Heart left ventricle (tissue), 16 donors: ENCODE measurements at regions not wholly inside any gene's neighbourhood (a gene's known extent, or its start where the extent isn't known, plus 50 kb on each side); places are given as distances from the start of the nearest gene placed in this dataset.
"Not testable (repeated sequence)": the region's sequence is repeated elsewhere in the genome, so short reads cannot be mapped to it uniquely, and the experiment has no call there.

ENCODE experiments used
- ATAC-seq, 4 donors: fragments of 200-7000 bp; cut with Tn5 transposase; one replicate each; pipeline ENCODE4 v1.9.1; 2020 to 2022; ENCODE audit warnings: moderate library complexity in 4 of 4, mild to moderate bottlenecking in 3 of 4, moderate number of reproducible peaks in 1 of 4
- DNase-seq, 5 donors: peaks; one replicate each; pipeline ENCODE4 v3.0.0-alpha.2; 2020
- H3K27ac ChIP-seq, 12 donors: fragments of 200-600 bp; sonication (generic) in 4 of 12; one replicate each; pipeline versions ENCODE4 v1.5.0 to v1.8.0; 2016 to 2022; ENCODE audit warnings: mild to moderate bottlenecking in 2 of 12
- H3K27me3 ChIP-seq, 9 donors: fragments of 200-600 bp; sonication (generic) in 2 of 9; one replicate each; pipeline versions ENCODE4 v1.5.1 to v1.8.0; 2016 to 2022; ENCODE audit warnings: mild to moderate bottlenecking in 3 of 9
- H3K36me3 ChIP-seq, 9 donors: fragments of 200-600 bp; sonication (generic) in 2 of 9; one replicate each; pipeline versions ENCODE4 v1.5.0 to v1.8.0; 2018 to 2022; ENCODE audit warnings: mild to moderate bottlenecking in 2 of 9
- H3K4me1 ChIP-seq, 12 donors: fragments of 200-600 bp; sonication (generic) in 4 of 12; one replicate each; pipeline versions ENCODE4 v1.5.0 to v1.8.0; 2016 to 2022; ENCODE audit warnings: mild to moderate bottlenecking in 3 of 12
- H3K4me3 ChIP-seq, 12 donors: fragments of 200-600 bp; sonication (generic) in 4 of 12; one replicate each; pipeline versions ENCODE4 v1.5.0 to v1.8.0; 2017 to 2022; ENCODE audit warnings: mild to moderate bottlenecking in 9 of 12, moderate library complexity in 4 of 12
- H3K9me3 ChIP-seq, 12 donors: fragments of 200-600 bp; sonication (generic) in 4 of 12; one replicate each; pipeline versions ENCODE4 v1.5.0 to v1.8.0; 2016 to 2022; ENCODE audit warnings: mild to moderate bottlenecking in 1 of 12
- POLR2A ChIP-seq, 2 donors: fragments of 450-650 bp; IDR thresholded peaks; one replicate each; pipeline ENCODE4 v1.6.1; 2017; ENCODE audit warnings: antibody characterized with exemption in 2 of 2, mild to moderate bottlenecking in 2 of 2, moderate library complexity in 2 of 2
- WGBS, 4 donors: extraction: QIAGEN DNeasy Blood & Tissue Kit in 2 of 4; methylation state at CpG; one replicate each; pipeline versions ENCODE4 v1.1.5 to v1.1.7; 2013 to 2018; 5-methylcytosine and 5-hydroxymethylcytosine counted together
- intact Hi-C, 10 donors: fragments of 100-400 bp; cut with DNase I; formaldehyde crosslinking; loops; one replicate each; pipeline versions ENCODE4 v1.11.1 to v1.14.2; 2022
- TF ChIP-seq, protein P1 (sequence below), 12 donors: fragments of 200-600 bp; sonication (generic) in 4 of 12; IDR thresholded peaks; one replicate each; pipeline versions ENCODE4 v1.5.0 to v1.8.0; 2018 to 2022; ENCODE audit warnings: antibody characterized with exemption in 12 of 12, mild to moderate bottlenecking in 5 of 12
- donor health status: ischemic (EF 13 %, LVEDD 7.1; RV severe dilation, severe dysfunction).
- donor health status: healthy with polysubstance abuse.
- donor health status: DM: no; HTN: yes; CAD: no.
- donor health status: DM: no; HTN: no; CAD: no.
- donor health status: ischemic (EF 25% LVEDD 6.9; RV normal size, moderate dysfunction).
- donor health status: ischemic (EF 25% LVEDD 5.7; RV mildly dilated, moderate dysfunction).
- donor health status: healthy.
- donor health status: DM: yes; HTN: yes; CAD: no.
- donor health status: ischemic (EF 35%, LVEDD 5.7; RV mildly dilated, moderate dysfunction).
- donor health status: nonischemic (EF 11% LVEDD 7.7; RV severe dilation, severe dysfunction).
- donor health status: DM: yes; HTN: yes; CAD: no.
- donor health status: PGD.
- donor health status: ischemic (EF 29% LVEDD 5.4; RV normal size, mild dysfunction).
- donor health status: nonischemic (EF 23%, LVEDD 6.1; RV moderate dilation, normal function).

- Histone ChIP-seq H3K4me3 (no peak overlapping the region), H3K4me1 (no peaks in the 10 kb centered on the region), H3K27ac (no peak overlapping the region), H3K27me3 (no peaks in the 10 kb centered on the region), H3K9me3 (peaks cover 0 to 10% (median 0%) of the 10 kb centered on the region in 12 donors), H3K36me3 (no peaks in the 10 kb centered on the region)
- no peak for DNase-seq
- intact Hi-C loops: no loop called here
- no peak for ATAC-seq
- TF ChIP-seq POLR2A (IDR thresholded peaks at IDR 0.05): no peak
- TF ChIP-seq, protein P1, sequence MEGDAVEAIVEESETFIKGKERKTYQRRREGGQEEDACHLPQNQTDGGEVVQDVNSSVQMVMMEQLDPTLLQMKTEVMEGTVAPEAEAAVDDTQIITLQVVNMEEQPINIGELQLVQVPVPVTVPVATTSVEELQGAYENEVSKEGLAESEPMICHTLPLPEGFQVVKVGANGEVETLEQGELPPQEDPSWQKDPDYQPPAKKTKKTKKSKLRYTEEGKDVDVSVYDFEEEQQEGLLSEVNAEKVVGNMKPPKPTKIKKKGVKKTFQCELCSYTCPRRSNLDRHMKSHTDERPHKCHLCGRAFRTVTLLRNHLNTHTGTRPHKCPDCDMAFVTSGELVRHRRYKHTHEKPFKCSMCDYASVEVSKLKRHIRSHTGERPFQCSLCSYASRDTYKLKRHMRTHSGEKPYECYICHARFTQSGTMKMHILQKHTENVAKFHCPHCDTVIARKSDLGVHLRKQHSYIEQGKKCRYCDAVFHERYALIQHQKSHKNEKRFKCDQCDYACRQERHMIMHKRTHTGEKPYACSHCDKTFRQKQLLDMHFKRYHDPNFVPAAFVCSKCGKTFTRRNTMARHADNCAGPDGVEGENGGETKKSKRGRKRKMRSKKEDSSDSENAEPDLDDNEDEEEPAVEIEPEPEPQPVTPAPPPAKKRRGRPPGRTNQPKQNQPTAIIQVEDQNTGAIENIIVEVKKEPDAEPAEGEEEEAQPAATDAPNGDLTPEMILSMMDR (IDR thresholded peaks at IDR 0.05): no peak
- 83 to 89% (median 88%) methylated on average over 1 of the region's 1 CpG for WGBS, 4 donors
These were observed 621.9 kb upstream of the CTNND2 start for GRCh38 chr5:12526113-12526512.

GRCh38 chr5:12522116-12522515 is 617.9 kb upstream of the CTNND2 start:
- DNase-seq (no peak), ATAC-seq (no peak)
- Histone ChIP-seq H3K4me1 (no peaks in the 10 kb centered on the region), H3K27ac (no peak overlapping the region), H3K4me3 (no peak overlapping the region), H3K27me3 (no peaks in the 10 kb centered on the region), H3K36me3 (no peaks in the 10 kb centered on the region), H3K9me3 (peaks cover 0 to 18% (median 0%) of the 10 kb centered on the region in 12 donors)
- intact Hi-C loops: no loop called here
- TF ChIP-seq, protein P1 (IDR thresholded peaks at IDR 0.05): no peak
- TF ChIP-seq POLR2A (IDR thresholded peaks at IDR 0.05): no peak
- WGBS, 4 donors: 69 to 78% (median 76%) methylated on average over 5 of the region's 5 CpGs

DNA sequence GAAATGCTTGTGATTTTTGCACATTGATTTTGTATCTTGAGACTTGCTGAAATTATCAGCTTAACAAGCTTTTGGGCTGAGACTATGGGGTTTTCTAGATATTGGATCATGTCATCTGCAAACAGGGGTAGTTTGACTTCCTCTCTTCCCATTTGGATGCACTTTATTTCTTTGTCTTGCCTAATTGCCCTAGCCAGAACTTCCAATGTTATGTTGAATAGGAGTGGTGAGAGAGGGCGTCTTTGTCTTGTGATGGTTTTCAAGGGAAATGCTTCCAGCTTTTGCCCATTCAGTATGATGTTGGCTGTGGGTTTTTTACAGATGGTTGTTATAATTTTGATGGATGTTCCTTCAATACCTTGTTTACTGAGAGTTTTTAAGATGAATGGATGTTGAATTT is 600.7 kb upstream of the CTNND2 start:
- H3K36me3 ChIP-seq, intact Hi-C loops: not testable (repeated sequence)
- WGBS, 4 donors: 68 to 76% (median 71%) methylated on average over 1 of the region's 1 CpG

GRCh38 chr5:12488161-12488560 is 583.9 kb upstream of the CTNND2 start:
- intact Hi-C loops: no loop called here
- Histone ChIP-seq H3K4me1 (no peaks in the 10 kb centered on the region), H3K9me3 (peaks cover 0 to 6% (median 0%) of the 10 kb centered on the region in 12 donors), H3K27me3 (no peaks in the 10 kb centered on the region), H3K27ac (no peak overlapping the region), H3K36me3 (no peaks in the 10 kb centered on the region), H3K4me3 (no peak overlapping the region)
- ATAC-seq: no peak
- TF ChIP-seq, protein P1 (IDR thresholded peaks at IDR 0.05): no peak
- TF ChIP-seq POLR2A (IDR thresholded peaks at IDR 0.05): no peak
- WGBS, 4 donors: 69 to 81% (median 77%) methylated on average over 3 of the region's 3 CpGs
- DNase-seq: no peak

More for the DNA sequence above, 600.7 kb upstream of the CTNND2 start:
- DNase-seq, H3K27me3 ChIP-seq, ATAC-seq, H3K4me3 ChIP-seq, H3K27ac ChIP-seq, H3K4me1 ChIP-seq: not testable (repeated sequence)
- peaks cover 0 to 23% (median 9%) of the 10 kb centered on the region in 12 donors for H3K9me3 ChIP-seq

GRCh38 chr5:12480487-12480886 is 576.2 kb upstream of the CTNND2 start:
- no peak for ATAC-seq
- no peaks in the 10 kb centered on the region for H3K27me3 ChIP-seq
- WGBS, 4 donors: 77 to 79% (median 77%) methylated on average over 3 of the region's 3 CpGs
- H3K4me3 ChIP-seq: no peak overlapping the region
- TF ChIP-seq, protein P1 (IDR thresholded peaks at IDR 0.05): no peak
- no peak for TF ChIP-seq POLR2A (IDR thresholded peaks at IDR 0.05)
- no peaks in the 10 kb centered on the region for H3K36me3 ChIP-seq
- no peak overlapping the region for H3K27ac ChIP-seq
- DNase-seq: no peak
- no peaks in the 10 kb centered on the region for H3K4me1 ChIP-seq
- peaks cover 0 to 6% (median 0%) of the 10 kb centered on the region in 12 donors for H3K9me3 ChIP-seq
- intact Hi-C loops: no loop called here
